ENCODE measurements at regions not wholly inside any gene's neighbourhood (a gene's known extent, or its start where the extent isn't known, plus 50 kb on each side); places are given as distances from the start of the nearest gene placed in this dataset.

DNA sequence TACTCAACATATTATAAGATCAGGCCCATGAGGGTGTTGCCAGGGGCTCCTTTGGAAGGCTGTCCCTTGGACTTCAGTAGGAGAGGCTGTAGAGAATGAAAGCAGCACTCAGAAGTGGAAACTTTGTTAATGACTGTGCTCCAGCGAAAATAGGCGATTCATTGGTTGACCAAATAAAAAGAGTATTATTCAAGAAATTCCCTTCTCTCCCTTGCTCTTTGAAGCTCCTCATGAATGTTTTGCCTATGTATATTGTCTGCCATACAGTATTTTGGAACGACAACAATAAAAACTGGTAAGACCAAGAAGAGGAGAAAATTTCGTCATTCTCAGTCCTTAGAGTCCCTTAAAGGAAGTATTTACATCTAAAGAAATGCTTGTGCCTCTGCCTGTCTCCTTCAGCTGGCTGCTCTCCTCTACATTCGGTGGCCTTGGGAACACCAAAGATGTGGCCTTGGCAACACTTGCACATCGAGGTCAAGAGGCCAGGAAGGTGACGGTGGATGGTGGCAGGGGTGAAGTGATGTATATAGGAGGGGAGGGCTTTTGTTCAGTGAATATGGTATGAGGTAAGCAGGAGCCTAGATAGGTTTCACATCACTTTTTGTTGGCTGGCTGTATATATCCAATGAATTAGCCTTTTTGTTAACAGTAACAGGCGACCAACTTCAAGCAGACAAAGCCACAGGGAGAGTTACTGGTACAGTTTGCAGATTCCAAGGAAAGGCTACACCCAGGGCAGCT, 95.0 kb upstream of the ACTBL2 start:
- H3K27me3 ChIP-seq (ENCODE audit: control insufficient read depth, insufficient read depth, low read length) = no peaks in the 10 kb centered on the region; the same call in 1 of the 2 replicates
- no peaks in the 10 kb centered on the region for H3K36me3 ChIP-seq (ENCODE audit: control insufficient read depth, insufficient read depth, low read length)
- H3K4me3 ChIP-seq (ENCODE audit: low read depth, low read length) = no peak overlapping the region
- H3K9me3 ChIP-seq (ENCODE audit: control insufficient read depth, insufficient read depth, low read depth, low read length) = peaks cover 2% of the 10 kb centered on the region; the same call in 1 of the 2 replicates
- no peak overlapping the region for H3K9ac ChIP-seq (ENCODE audit: low read length)
- H3K27ac ChIP-seq (ENCODE audit: low read depth, low read length) = no peak overlapping the region
- H3K4me1 ChIP-seq (ENCODE audit: control insufficient read depth, insufficient read depth, low read length) = no peaks in the 10 kb centered on the region

DNA sequence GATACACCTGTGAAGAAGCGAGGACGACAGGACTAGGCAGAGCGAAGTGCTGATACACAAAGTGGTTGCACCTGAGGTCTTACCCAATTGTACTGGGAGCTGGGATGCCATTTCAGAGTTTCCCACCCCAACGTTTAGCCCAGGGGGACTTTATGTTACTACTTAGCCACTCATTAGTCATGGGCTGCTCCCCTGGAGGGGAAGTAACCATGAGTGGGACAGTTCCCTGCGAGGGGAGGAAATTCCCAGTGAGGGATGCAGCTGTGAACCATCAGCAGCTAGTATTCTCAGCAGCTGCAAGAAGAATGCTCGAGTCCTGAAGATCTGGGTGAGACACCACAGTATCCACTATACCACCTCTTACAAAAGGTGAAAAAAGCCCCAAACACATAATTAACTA, 93.7 kb upstream of the ACTBL2 start:
- H3K4me1 ChIP-seq (ENCODE audit: control insufficient read depth, insufficient read depth, low read length) = no peaks in the 10 kb centered on the region
- H3K27ac ChIP-seq (ENCODE audit: low read depth, low read length) = no peak overlapping the region
- H3K36me3 ChIP-seq (ENCODE audit: control insufficient read depth, insufficient read depth, low read length) = no peaks in the 10 kb centered on the region
- H3K4me3 ChIP-seq (ENCODE audit: low read depth, low read length) = no peak overlapping the region
- H3K9ac ChIP-seq (ENCODE audit: low read length) = no peak overlapping the region
- H3K27me3 ChIP-seq (ENCODE audit: control insufficient read depth, insufficient read depth, low read length) = no peaks in the 10 kb centered on the region; the same call in 1 of the 2 replicates
- H3K9me3 ChIP-seq (ENCODE audit: control insufficient read depth, insufficient read depth, low read depth, low read length) = peaks cover 2% of the 10 kb centered on the region; the same call in 1 of the 2 replicates

DNA sequence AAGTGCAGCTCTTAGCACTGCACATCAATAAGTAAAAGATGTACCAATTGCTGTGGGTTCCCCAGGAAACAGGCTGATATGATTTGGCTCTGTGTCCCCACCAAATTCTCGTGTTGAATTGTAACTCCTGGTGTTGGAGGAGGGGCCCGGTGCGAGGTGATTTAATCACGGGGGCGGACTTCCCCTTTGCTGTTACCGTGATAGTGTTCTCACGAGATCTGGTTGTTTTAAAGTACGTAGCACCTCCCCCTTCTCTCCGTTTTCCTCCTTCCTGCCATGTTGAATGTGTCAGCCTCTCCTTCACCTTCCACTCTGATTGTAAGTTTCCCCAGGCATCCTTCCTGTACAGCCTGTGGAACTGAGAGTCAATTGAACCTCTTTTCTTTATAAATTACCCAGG, 93.2 kb upstream of the ACTBL2 start:
- no peak overlapping the region for H3K4me3 ChIP-seq (ENCODE audit: low read depth, low read length)
- peaks cover 2% of the 10 kb centered on the region; the same call in 1 of the 2 replicates for H3K9me3 ChIP-seq (ENCODE audit: control insufficient read depth, insufficient read depth, low read depth, low read length)
- no peaks in the 10 kb centered on the region for H3K4me1 ChIP-seq (ENCODE audit: control insufficient read depth, insufficient read depth, low read length)
- H3K9ac ChIP-seq (ENCODE audit: low read length) = no peak overlapping the region
- no peaks in the 10 kb centered on the region for H3K36me3 ChIP-seq (ENCODE audit: control insufficient read depth, insufficient read depth, low read length)
- no peak overlapping the region for H3K27ac ChIP-seq (ENCODE audit: low read depth, low read length)
- no peaks in the 10 kb centered on the region; the same call in 1 of the 2 replicates for H3K27me3 ChIP-seq (ENCODE audit: control insufficient read depth, insufficient read depth, low read length)

- no peak overlapping the region for H3K9ac ChIP-seq (ENCODE audit: low read length)
Measured at GRCh38 chr5:57572461-57572860, 89.8 kb upstream of the ACTBL2 start.

GRCh38 chr5:57569601-57570000, 87.0 kb upstream of the ACTBL2 start:
- Histone ChIP-seq H3K27me3 (ENCODE audit: control insufficient read depth, insufficient read depth, low read length) (no peaks in the 10 kb centered on the region), H3K9ac (ENCODE audit: low read length) (no peak overlapping the region), H3K27ac (ENCODE audit: low read depth, low read length) (no peak overlapping the region)

More at GRCh38 chr5:57572461-57572860, 89.8 kb upstream of the ACTBL2 start:
- H3K4me3 ChIP-seq (ENCODE audit: low read depth, low read length) = no peak overlapping the region
- no peaks in the 10 kb centered on the region for H3K36me3 ChIP-seq (ENCODE audit: control insufficient read depth, insufficient read depth, low read length)
- no peaks in the 10 kb centered on the region for H3K4me1 ChIP-seq (ENCODE audit: control insufficient read depth, insufficient read depth, low read length)
- no peaks in the 10 kb centered on the region for H3K27me3 ChIP-seq (ENCODE audit: control insufficient read depth, insufficient read depth, low read length)
- no peaks in the 10 kb centered on the region for H3K9me3 ChIP-seq (ENCODE audit: control insufficient read depth, insufficient read depth, low read depth, low read length)
- no peak overlapping the region for H3K27ac ChIP-seq (ENCODE audit: low read depth, low read length)

GRCh38 chr5:57568136-57568535, 85.5 kb upstream of the ACTBL2 start:
- no peak overlapping the region for H3K9ac ChIP-seq (ENCODE audit: low read length)
- no peaks in the 10 kb centered on the region for H3K4me1 ChIP-seq (ENCODE audit: control insufficient read depth, insufficient read depth, low read length)
- no peaks in the 10 kb centered on the region for H3K36me3 ChIP-seq (ENCODE audit: control insufficient read depth, insufficient read depth, low read length)
- H3K27me3 ChIP-seq (ENCODE audit: control insufficient read depth, insufficient read depth, low read length) = no peaks in the 10 kb centered on the region
- no peak overlapping the region for H3K27ac ChIP-seq (ENCODE audit: low read depth, low read length)
- no peaks in the 10 kb centered on the region for H3K9me3 ChIP-seq (ENCODE audit: control insufficient read depth, insufficient read depth, low read depth, low read length)
- H3K4me3 ChIP-seq (ENCODE audit: low read depth, low read length) = no peak overlapping the region

More at GRCh38 chr5:57569601-57570000, 87.0 kb upstream of the ACTBL2 start:
- H3K36me3 ChIP-seq (ENCODE audit: control insufficient read depth, insufficient read depth, low read length) = no peaks in the 10 kb centered on the region
- H3K9me3 ChIP-seq (ENCODE audit: control insufficient read depth, insufficient read depth, low read depth, low read length) = no peaks in the 10 kb centered on the region
- no peak overlapping the region for H3K4me3 ChIP-seq (ENCODE audit: low read depth, low read length)
- H3K4me1 ChIP-seq (ENCODE audit: control insufficient read depth, insufficient read depth, low read length) = no peaks in the 10 kb centered on the region

DNA sequence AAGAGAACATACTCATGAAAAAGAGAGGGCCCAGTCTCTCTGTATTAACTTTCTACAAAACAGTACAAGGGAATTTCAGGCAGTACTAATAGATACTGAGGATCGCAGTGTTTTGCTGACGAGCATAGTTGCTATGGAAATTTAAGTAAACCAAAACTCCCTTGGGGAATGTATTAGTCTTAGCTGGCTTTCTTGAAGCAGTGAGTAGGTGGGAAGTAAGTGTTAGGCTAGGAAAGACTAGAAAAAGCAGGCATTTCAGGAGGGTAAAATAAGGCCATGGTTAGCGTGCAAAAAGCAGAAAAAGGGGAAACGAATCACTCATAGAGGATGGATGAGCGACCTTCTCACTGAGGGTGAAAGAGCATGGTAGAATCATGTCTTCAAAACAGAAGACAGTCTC, 84.3 kb upstream of the ACTBL2 start:
- no peak overlapping the region for H3K27ac ChIP-seq (ENCODE audit: low read depth, low read length)

GRCh38 chr5:57561231-57561842, 78.7 kb upstream of the ACTBL2 start:
- H3K9me3 ChIP-seq (ENCODE audit: control insufficient read depth, insufficient read depth, low read depth, low read length) = no peaks in the 10 kb centered on the region
- no peak overlapping the region for H3K9ac ChIP-seq (ENCODE audit: low read length)
- H3K4me3 ChIP-seq (ENCODE audit: low read depth, low read length) = no peak overlapping the region
- no peaks in the 10 kb centered on the region for H3K27me3 ChIP-seq (ENCODE audit: control insufficient read depth, insufficient read depth, low read length)
- H3K4me1 ChIP-seq (ENCODE audit: control insufficient read depth, insufficient read depth, low read length) = no peaks in the 10 kb centered on the region
- H3K36me3 ChIP-seq (ENCODE audit: control insufficient read depth, insufficient read depth, low read length) = no peaks in the 10 kb centered on the region
- H3K27ac ChIP-seq (ENCODE audit: low read depth, low read length) = no peak overlapping the region

More for the DNA sequence above, 84.3 kb upstream of the ACTBL2 start:
- Histone ChIP-seq H3K9ac (ENCODE audit: low read length) (no peak overlapping the region), H3K9me3 (ENCODE audit: control insufficient read depth, insufficient read depth, low read depth, low read length) (no peaks in the 10 kb centered on the region), H3K4me3 (ENCODE audit: low read depth, low read length) (no peak overlapping the region), H3K36me3 (ENCODE audit: control insufficient read depth, insufficient read depth, low read length) (no peaks in the 10 kb centered on the region), H3K27me3 (ENCODE audit: control insufficient read depth, insufficient read depth, low read length) (no peaks in the 10 kb centered on the region), H3K4me1 (ENCODE audit: control insufficient read depth, insufficient read depth, low read length) (no peaks in the 10 kb centered on the region)

DNA sequence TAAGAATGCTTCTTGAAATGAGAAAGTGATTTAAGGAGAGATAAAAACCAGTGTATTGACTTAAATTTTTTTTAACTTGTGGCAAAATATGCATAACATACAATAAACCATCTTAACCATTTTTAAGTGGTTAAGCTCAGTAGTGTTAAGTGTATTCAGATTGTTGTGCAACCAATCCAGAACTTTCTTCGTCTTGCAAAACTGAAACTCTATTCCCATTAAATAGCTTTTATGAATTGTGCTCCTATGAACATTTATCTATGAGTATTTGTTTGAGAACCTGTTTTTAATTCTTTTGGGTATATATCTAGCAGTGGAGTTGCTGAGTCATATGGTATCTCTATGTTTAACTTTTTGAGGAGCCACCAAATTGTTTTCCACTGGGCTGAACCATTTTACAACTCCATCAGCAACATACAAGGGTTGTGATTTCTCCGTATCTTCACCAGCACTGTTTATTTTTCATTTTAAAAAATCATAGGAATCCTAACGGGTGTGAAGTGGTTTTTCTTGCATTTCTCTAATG, 76.6 kb upstream of the ACTBL2 start:
- Histone ChIP-seq H3K4me3 (ENCODE audit: low read depth, low read length) (no peak overlapping the region), H3K36me3 (ENCODE audit: control insufficient read depth, insufficient read depth, low read length) (no peaks in the 10 kb centered on the region), H3K27ac (ENCODE audit: low read depth, low read length) (no peak overlapping the region), H3K27me3 (ENCODE audit: control insufficient read depth, insufficient read depth, low read length) (no peaks in the 10 kb centered on the region), H3K4me1 (ENCODE audit: control insufficient read depth, insufficient read depth, low read length) (no peaks in the 10 kb centered on the region), H3K9me3 (ENCODE audit: control insufficient read depth, insufficient read depth, low read depth, low read length) (no peaks in the 10 kb centered on the region), H3K9ac (ENCODE audit: low read length) (no peak overlapping the region)

- Histone ChIP-seq H3K36me3 (ENCODE audit: control insufficient read depth, insufficient read depth, low read length) (no peaks in the 10 kb centered on the region), H3K4me1 (ENCODE audit: control insufficient read depth, insufficient read depth, low read length) (peaks cover 8% of the 10 kb centered on the region; the same call in 1 of the 2 replicates), H3K9me3 (ENCODE audit: control insufficient read depth, insufficient read depth, low read depth, low read length) (no peaks in the 10 kb centered on the region), H3K9ac (ENCODE audit: low read length) (no peak overlapping the region), H3K4me3 (ENCODE audit: low read depth, low read length) (no peak overlapping the region), H3K27me3 (ENCODE audit: control insufficient read depth, insufficient read depth, low read length) (no peaks in the 10 kb centered on the region), H3K27ac (ENCODE audit: low read depth, low read length) (no peak overlapping the region)
Measured at GRCh38 chr5:57552033-57552432, 69.4 kb upstream of the ACTBL2 start.

GRCh38 chr5:57551251-57551650, 68.6 kb upstream of the ACTBL2 start:
- H3K36me3 ChIP-seq (ENCODE audit: control insufficient read depth, insufficient read depth, low read length) = no peaks in the 10 kb centered on the region
- no peaks in the 10 kb centered on the region for H3K27me3 ChIP-seq (ENCODE audit: control insufficient read depth, insufficient read depth, low read length)
- no peak overlapping the region for H3K4me3 ChIP-seq (ENCODE audit: low read depth, low read length)
- H3K9me3 ChIP-seq (ENCODE audit: control insufficient read depth, insufficient read depth, low read depth, low read length) = no peaks in the 10 kb centered on the region
- H3K27ac ChIP-seq (ENCODE audit: low read depth, low read length) = no peak overlapping the region
- H3K9ac ChIP-seq (ENCODE audit: low read length) = no peak overlapping the region
- peaks cover 8% of the 10 kb centered on the region; the same call in 1 of the 2 replicates for H3K4me1 ChIP-seq (ENCODE audit: control insufficient read depth, insufficient read depth, low read length)
